WTC11 (cell line): ENCODE measurements at regions not wholly inside any gene's neighbourhood (a gene's known extent, or its start where the extent isn't known, plus 50 kb on each side); places are given as distances from the start of the nearest gene placed in this dataset.
"Not testable (repeated sequence)": the region's sequence is repeated elsewhere in the genome, so short reads cannot be mapped to it uniquely, and the experiment has no call there.

Experiments used
- ATAC-seq: fragments of 200-7000 bp; cut with Tn5 transposase; 2 replicates; pipeline ENCODE4 v1.10.0; 2021; ENCODE audit warnings: mild to moderate bottlenecking, moderate library complexity
- CTCF ChIA-PET: fragments of 300-600 bp; sonication (Branson Sonifier 250); formaldehyde crosslinking; loops from one replicate; lab custom pipeline; 2021; ENCODE audit warnings: antibody characterized with exemption; lab: Charles Lee
- POLR2A ChIA-PET: fragments of 350-600 bp; sonication (Branson Sonifier 250); formaldehyde crosslinking; loops from one replicate; lab custom pipeline; 2021; ENCODE audit warnings: antibody characterized with exemption; lab: Charles Lee
- DNase-seq: peaks from one replicate; pipeline ENCODE4 v3.0.0; 2021; ENCODE audit warnings: low spot score
- H3K27ac Mint-ChIP-seq: 2 replicates; pipeline ENCODE4 v1.8.0; 2021; ENCODE audit warnings: mixed read lengths
- H3K27me3 Mint-ChIP-seq: 2 replicates; pipeline ENCODE4 v1.8.0; 2021; ENCODE audit warnings: low read depth, mild to moderate bottlenecking, moderate library complexity, mixed read lengths
- H3K36me3 Mint-ChIP-seq: 2 replicates; pipeline ENCODE4 v1.8.0; 2021; ENCODE audit warnings: mixed read lengths
- H3K4me1 Mint-ChIP-seq: 2 replicates; pipeline ENCODE4 v1.8.0; 2022; ENCODE audit warnings: mixed read lengths
- H3K4me3 Mint-ChIP-seq: 2 replicates; pipeline ENCODE4 v1.8.0; 2021; ENCODE audit warnings: mild to moderate bottlenecking, moderate library complexity, mixed read lengths
- H3K9me3 Mint-ChIP-seq: 2 replicates; pipeline ENCODE4 v1.8.0; 2021; ENCODE audit warnings: mixed read lengths

DNA sequence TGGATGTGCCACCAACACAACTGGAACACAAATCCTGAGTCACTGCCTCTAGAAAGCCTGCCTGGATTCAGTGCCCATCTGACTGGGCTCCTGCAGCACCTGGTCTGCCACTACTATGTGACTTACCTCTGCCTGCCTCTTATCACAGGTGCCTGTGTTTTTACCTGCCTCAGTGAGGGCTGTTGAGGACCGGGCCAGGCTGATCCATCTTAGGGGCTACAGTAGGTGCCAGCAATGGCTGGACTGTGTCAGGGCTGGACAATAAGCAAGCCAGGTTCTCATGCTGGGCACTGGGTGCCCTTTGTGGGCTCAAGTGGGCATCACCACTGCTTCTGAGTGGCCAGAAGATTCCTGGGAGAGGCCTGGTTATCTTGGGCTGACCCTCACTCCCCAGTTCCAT lies 948.6 kb upstream of the TPTE start:
- POLR2A ChIA-PET: not testable (repeated sequence)
- H3K9me3 Mint-ChIP-seq: peaks cover 11% of the 10 kb centered on the region
- H3K36me3 Mint-ChIP-seq: peaks cover 12% of the 10 kb centered on the region

DNA sequence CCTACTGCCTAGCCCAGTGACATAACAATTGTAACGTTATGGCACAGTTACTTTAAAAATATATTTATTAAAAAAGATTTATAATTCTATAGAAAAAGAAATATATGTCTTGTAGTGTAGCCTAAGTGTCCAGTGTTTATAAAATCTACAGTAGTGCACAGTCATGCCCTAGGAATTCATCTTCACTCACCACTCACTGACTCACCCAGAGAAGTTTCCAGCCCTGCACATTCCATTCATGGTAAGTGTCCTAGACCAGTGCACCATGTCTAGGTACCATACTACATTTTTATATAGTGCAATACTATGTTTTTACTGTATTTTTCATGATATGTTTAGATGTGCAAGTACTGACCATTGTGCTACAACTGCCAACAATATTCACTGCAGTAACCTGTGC lies 947.9 kb upstream of the TPTE start:
- ATAC-seq, POLR2A ChIA-PET, H3K27me3 Mint-ChIP-seq, H3K4me1 Mint-ChIP-seq, H3K27ac Mint-ChIP-seq, H3K9me3 Mint-ChIP-seq, DNase-seq, H3K36me3 Mint-ChIP-seq, H3K4me3 Mint-ChIP-seq, CTCF ChIA-PET: not testable (repeated sequence)

More for the DNA sequence above, 948.6 kb upstream of the TPTE start:
- ATAC-seq, H3K27ac Mint-ChIP-seq, DNase-seq, CTCF ChIA-PET, H3K27me3 Mint-ChIP-seq, H3K4me1 Mint-ChIP-seq, H3K4me3 Mint-ChIP-seq: not testable (repeated sequence)

DNA sequence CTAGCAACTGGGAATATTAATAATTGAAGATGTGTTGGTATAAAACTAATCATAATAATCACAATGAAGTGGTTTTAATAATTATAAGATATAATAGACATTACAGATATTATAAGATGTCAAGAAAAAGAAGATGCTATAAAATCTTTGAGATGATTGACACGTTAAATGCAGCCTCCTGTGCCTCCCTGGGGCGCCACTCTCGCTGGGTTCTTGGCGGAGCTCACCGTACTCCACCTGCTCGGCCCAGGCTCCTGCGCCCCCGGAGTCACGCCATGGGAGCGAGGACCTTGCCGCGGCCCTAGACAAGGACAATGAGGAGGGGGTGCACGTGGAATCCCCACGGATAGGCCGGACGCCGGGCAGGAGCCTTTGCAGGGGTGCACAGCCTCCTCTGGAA lies 942.1 kb upstream of the TPTE start:
- H3K36me3 Mint-ChIP-seq, DNase-seq, H3K27ac Mint-ChIP-seq, H3K27me3 Mint-ChIP-seq, POLR2A ChIA-PET, H3K9me3 Mint-ChIP-seq, H3K4me1 Mint-ChIP-seq, H3K4me3 Mint-ChIP-seq, CTCF ChIA-PET, ATAC-seq: not testable (repeated sequence)

DNA sequence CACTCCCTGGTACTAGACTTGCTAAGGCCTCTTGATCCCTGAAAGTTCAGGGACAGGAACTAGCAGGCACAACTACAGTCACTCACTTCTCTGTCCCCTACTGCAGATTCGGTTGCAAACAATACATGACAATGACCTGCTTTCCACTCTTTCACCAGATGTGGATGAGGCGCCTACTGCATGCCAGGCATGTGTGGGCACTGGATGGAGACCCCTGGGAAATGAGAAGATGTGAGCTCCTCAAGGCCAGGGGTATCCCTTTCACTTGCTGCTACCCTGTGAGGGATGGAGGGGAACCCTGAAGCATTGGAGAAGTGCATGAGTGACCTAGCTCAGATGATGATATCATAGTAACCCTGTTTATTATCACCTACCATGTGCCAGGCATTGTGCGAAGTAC lies 933.4 kb upstream of the TPTE start:
- H3K4me1 Mint-ChIP-seq, POLR2A ChIA-PET, H3K27ac Mint-ChIP-seq, H3K9me3 Mint-ChIP-seq, H3K36me3 Mint-ChIP-seq, CTCF ChIA-PET, ATAC-seq, H3K4me3 Mint-ChIP-seq, DNase-seq, H3K27me3 Mint-ChIP-seq: not testable (repeated sequence)

DNA sequence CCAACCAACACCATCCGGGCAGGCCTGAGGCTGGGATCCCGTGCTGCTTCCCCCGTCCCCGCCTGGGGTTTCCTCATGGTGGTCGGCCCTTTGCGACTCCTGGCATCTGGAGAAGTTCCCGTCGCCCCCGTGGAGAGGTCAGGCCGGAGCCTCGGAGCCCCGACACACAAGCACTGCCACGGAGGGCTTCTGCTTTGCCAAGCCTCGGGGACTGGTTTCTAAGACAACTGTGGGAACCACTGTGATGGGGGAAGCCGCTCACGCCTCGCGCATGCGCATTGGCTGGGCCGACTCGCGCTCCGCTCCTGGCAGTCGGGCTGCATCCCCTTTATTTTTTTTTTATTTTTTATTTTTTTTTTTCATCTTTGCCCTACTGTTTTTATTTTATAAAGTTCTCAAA lies 928.8 kb upstream of the TPTE start:
- H3K27ac Mint-ChIP-seq, H3K9me3 Mint-ChIP-seq, H3K36me3 Mint-ChIP-seq, H3K4me1 Mint-ChIP-seq, CTCF ChIA-PET, POLR2A ChIA-PET, DNase-seq, H3K4me3 Mint-ChIP-seq, H3K27me3 Mint-ChIP-seq, ATAC-seq: not testable (repeated sequence)

DNA sequence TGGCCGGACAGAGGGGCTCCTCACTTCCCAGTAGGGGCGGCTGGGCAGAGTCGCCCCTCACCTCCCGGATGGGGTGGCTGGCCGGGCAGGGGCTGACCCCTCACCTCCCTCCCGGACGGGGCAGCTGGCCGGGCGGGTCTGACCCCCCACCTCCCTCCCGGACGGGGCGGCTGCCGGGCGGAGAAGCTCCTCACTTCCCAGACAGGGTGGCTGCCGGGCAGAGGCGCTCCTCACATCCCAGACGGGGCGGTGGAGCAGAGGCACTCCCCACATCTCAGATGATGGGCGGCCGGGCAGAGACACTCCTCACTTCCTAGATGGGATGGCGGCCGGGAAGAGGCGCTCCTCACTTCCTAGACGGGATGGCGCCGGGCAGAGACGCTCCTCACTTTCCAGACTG lies 927.7 kb upstream of the TPTE start:
- ATAC-seq, H3K36me3 Mint-ChIP-seq, H3K4me1 Mint-ChIP-seq, H3K9me3 Mint-ChIP-seq, H3K27me3 Mint-ChIP-seq, CTCF ChIA-PET, DNase-seq, H3K4me3 Mint-ChIP-seq, H3K27ac Mint-ChIP-seq, POLR2A ChIA-PET: not testable (repeated sequence)

DNA sequence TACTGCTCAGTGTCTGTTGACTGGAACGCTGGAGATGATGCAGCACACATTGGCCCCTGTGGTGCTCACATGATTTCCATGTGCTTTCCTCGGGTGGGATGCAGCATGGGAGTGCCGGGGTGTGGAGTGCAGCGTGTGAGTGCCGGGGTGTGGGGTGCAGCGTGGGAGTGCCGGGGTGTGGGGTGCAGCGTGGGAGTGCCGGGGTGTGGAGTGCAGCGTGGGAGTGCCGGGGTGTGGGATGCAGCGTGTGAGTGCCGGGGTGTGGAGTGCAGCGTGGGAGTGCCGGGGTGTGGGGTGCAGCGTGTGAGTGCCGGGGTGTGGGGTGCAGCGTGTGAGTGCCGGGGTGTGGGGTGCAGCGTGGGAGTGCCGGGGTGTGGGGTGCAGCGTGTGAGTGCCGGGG lies 907.4 kb upstream of the TPTE start:
- H3K27me3 Mint-ChIP-seq, ATAC-seq, POLR2A ChIA-PET, CTCF ChIA-PET, H3K4me3 Mint-ChIP-seq, H3K36me3 Mint-ChIP-seq, H3K27ac Mint-ChIP-seq, H3K9me3 Mint-ChIP-seq, H3K4me1 Mint-ChIP-seq, DNase-seq: not testable (repeated sequence)

DNA sequence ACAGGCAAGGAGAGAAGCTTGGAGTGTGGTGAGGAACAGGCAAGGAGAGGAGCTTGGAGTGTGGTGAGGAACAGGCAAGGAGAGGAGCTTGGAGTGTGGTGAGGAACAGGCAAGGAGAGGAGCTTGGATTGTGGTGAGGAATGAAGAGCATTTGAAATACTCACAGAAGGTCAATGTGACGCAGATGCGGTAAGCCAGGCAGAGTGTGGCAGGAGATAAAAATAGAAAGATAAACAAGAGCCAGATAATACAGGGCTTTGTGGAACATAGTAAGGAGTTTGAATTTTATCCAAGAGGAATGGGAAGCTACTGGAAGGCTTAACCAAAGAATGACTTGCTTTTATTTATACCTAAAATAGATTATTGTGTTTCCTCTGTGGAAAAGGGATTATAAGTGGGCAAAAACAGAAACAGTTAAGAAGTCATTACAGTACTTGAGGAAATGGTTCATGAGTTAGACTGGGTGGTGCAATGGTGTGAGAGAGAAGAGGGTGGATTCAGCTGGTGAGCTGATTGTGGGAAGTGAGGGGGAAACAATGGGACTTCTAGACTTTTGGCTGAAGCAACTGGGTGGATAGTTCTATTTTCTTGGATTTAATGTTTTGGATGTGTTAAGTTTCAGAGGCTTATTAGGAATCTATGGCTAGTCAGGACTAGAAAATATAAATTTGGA lies 900.1 kb upstream of the TPTE start:
- CTCF ChIA-PET, POLR2A ChIA-PET, DNase-seq: not testable (repeated sequence)

DNA sequence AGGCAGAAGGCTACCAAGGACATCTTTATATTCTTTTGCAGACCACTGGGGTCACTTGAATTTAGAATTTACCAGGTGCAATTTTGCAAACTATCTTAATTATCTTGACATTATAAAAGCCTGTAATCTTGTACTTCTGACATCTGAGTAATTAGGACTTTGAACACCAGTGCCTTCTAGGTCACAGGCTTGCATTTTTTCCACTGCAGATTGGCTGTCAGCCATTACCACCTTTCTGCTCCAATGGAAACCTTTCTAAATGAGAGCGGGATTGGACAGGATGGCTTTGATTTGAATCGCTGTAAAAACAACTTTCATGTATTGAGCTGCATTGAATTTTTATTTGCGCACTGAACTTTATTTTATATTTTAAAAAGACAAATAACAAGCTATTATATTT lies 893.3 kb upstream of the TPTE start:
- H3K4me3 Mint-ChIP-seq, H3K9me3 Mint-ChIP-seq, DNase-seq, ATAC-seq, H3K4me1 Mint-ChIP-seq, H3K27ac Mint-ChIP-seq, H3K36me3 Mint-ChIP-seq, H3K27me3 Mint-ChIP-seq, CTCF ChIA-PET, POLR2A ChIA-PET: not testable (repeated sequence)

More for the DNA sequence above, 900.1 kb upstream of the TPTE start:
- not testable (repeated sequence) for ATAC-seq, H3K9me3 Mint-ChIP-seq, H3K27ac Mint-ChIP-seq, H3K36me3 Mint-ChIP-seq, H3K4me1 Mint-ChIP-seq, H3K4me3 Mint-ChIP-seq, H3K27me3 Mint-ChIP-seq

DNA sequence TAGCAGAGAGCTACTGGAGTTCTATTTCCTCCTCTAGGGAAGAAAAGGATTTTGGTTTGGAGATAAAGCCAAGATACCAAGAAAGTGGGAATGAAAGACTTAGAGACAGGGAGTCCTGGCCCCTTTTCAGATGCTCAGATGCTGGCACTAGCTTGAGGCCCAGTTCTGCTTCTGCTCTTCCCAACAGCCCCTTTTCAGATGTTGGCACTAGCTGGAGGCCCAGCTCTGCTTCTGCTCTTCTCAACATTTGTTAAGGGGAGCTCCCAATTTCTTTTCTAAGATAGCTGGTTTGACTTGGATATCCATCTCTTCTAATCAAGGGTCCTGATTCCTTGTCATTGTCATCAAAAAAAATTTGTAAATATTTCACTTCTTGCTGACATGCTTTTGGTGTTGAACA lies 874.0 kb upstream of the TPTE start:
- not testable (repeated sequence) for H3K4me1 Mint-ChIP-seq, ATAC-seq

DNA sequence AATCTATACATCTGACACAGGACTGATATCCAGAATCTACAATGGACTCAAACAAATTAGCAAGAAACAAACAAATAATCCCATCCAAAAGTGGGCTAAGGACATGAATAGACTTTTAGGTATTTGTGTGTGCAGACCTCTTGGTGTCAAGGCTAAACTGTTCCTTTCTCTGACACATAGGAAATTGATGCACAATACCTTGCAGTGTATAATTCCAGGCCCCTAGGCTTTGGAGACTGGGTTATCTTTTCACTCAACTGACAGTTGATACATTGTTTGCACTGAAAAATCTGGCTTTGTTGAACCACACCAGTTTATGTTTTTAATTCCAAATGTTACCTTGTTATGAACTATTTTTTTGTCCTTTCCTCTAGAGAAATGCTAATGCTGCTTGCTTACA lies 873.1 kb upstream of the TPTE start:
- H3K27ac Mint-ChIP-seq, DNase-seq, POLR2A ChIA-PET, CTCF ChIA-PET, ATAC-seq, H3K4me1 Mint-ChIP-seq, H3K4me3 Mint-ChIP-seq: not testable (repeated sequence)
- Mint-ChIP-seq H3K27me3 (peaks cover 13% of the 10 kb centered on the region), H3K36me3 (peaks cover 37% of the 10 kb centered on the region), H3K9me3 (peaks cover 48% of the 10 kb centered on the region)

More for the DNA sequence above, 874.0 kb upstream of the TPTE start:
- H3K27ac Mint-ChIP-seq, POLR2A ChIA-PET, H3K4me3 Mint-ChIP-seq, CTCF ChIA-PET, DNase-seq: not testable (repeated sequence)
- peaks cover 13% of the 10 kb centered on the region for H3K27me3 Mint-ChIP-seq
- peaks cover 32% of the 10 kb centered on the region for H3K36me3 Mint-ChIP-seq
- H3K9me3 Mint-ChIP-seq: peaks cover 42% of the 10 kb centered on the region

DNA sequence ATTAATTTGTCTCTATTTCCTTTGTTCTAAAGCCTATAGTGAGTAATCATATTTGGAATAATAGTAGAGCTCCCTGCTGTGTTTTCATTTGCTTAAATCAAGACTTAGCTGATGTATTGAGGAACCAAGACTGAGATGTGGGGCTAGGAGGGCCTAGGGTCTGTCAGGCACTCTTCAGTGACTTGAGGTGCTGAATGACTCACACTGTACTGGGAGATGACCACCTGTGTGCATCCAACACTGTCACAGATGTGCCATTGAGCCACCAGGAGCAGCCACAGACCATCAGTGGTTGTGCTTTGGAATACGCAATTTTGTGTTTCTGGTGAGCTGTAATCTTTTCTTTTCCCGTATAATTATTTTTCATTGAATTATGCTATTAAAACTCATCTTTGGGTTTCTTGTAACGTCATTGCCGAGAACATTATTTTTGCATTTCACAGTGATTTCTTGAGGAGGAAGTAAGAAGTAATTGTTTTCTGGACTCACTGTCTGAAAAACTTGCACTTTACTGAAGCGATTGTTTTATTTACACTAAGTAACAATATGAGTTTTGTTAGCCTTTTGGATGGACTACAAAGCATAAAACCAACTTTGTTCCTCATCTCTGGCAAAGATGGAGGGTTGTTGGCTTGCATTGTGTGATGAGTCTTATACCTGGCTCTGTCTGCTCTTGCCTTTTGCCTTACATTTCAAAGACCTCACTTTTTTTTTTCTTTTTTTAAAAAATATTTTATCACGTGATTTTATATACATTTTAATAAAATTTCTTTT lies 872.2 kb upstream of the TPTE start:
- POLR2A ChIA-PET, H3K4me1 Mint-ChIP-seq, ATAC-seq: not testable (repeated sequence)

More for the DNA sequence above, 872.2 kb upstream of the TPTE start:
- Mint-ChIP-seq H3K9me3 (peaks cover 48% of the 10 kb centered on the region), H3K36me3 (peaks cover 37% of the 10 kb centered on the region), H3K27me3 (peaks cover 13% of the 10 kb centered on the region)
- H3K27ac Mint-ChIP-seq, CTCF ChIA-PET, DNase-seq, H3K4me3 Mint-ChIP-seq: not testable (repeated sequence)
